Liver (tissue), 3 donors: ENCODE measurements at regions not wholly inside any gene's neighbourhood (a gene's known extent, or its start where the extent isn't known, plus 50 kb on each side); places are given as distances from the start of the nearest gene placed in this dataset.

ENCODE experiments used
- ATF3 ChIP-seq: IDR thresholded peaks from 2 replicates; pipeline ENCODE4 v1.6.1; 2016; ENCODE audit warnings: antibody characterized with exemption
- EGR1 ChIP-seq, 2 donors: IDR thresholded peaks; 2 replicates each; pipeline ENCODE4 v1.6.1; 2016 to 2018; ENCODE audit warnings: antibody characterized with exemption in 2 of 2, low read depth in 2 of 2
- GABPA ChIP-seq, 2 donors: IDR thresholded peaks in 1 of 2; conservative IDR thresholded peaks in 1 of 2; 2 replicates each; pipeline ENCODE4 v1.6.1; 2016; ENCODE audit warnings: antibody characterized with exemption in 2 of 2, mild to moderate bottlenecking in 1 of 2, moderate library complexity in 1 of 2
- HNF4A ChIP-seq, 2 donors: conservative IDR thresholded peaks; 2 replicates each; pipeline ENCODE4 v1.6.1; 2016; ENCODE audit warnings: antibody characterized with exemption in 2 of 2, mild to moderate bottlenecking in 2 of 2
- HNF4G ChIP-seq: IDR thresholded peaks from 2 replicates; pipeline ENCODE4 v1.6.1; 2016; ENCODE audit warnings: antibody characterized with exemption
- JUND ChIP-seq, 2 donors: IDR thresholded peaks; 2 replicates each; pipeline ENCODE4 v1.6.1; 2016; ENCODE audit warnings: antibody characterized with exemption in 2 of 2
- MAX ChIP-seq: IDR thresholded peaks from 2 replicates; pipeline ENCODE4 v1.6.1; 2016; ENCODE audit warnings: antibody characterized with exemption
- NR2F2 ChIP-seq: IDR thresholded peaks from 2 replicates; pipeline ENCODE4 v1.6.1; 2016; ENCODE audit warnings: antibody characterized with exemption
- RAD21 ChIP-seq, 2 donors: IDR thresholded peaks; 2 replicates each; pipeline ENCODE4 v1.6.1; 2016; ENCODE audit warnings: antibody characterized with exemption in 2 of 2, mild to moderate bottlenecking in 2 of 2
- REST ChIP-seq: IDR thresholded peaks from 2 replicates; pipeline ENCODE4 v1.6.1; 2016; ENCODE audit warnings: antibody characterized with exemption, mild to moderate bottlenecking
- RXRA ChIP-seq, 2 donors: IDR thresholded peaks; 2 replicates each; pipeline ENCODE4 v1.6.1; 2017 to 2018; ENCODE audit warnings: antibody characterized with exemption in 2 of 2, mild to moderate bottlenecking in 1 of 2
- TAF1 ChIP-seq: conservative IDR thresholded peaks from 2 replicates; pipeline ENCODE4 v1.6.1; 2016; ENCODE audit warnings: antibody characterized with exemption, mild to moderate bottlenecking
- TF ChIP-seq, protein P1 (sequence below): fragments of 150-350 bp; IDR thresholded peaks from 2 replicates; pipeline ENCODE4 v1.5.1; 2017; ENCODE audit warnings: improper control_type of control experiment, low read depth, low read length; ENCODE audit not compliant: missing input control
- TF ChIP-seq, protein P2 (sequence below): IDR thresholded peaks from 2 replicates; pipeline ENCODE4 v1.6.1; 2016; ENCODE audit warnings: antibody characterized with exemption
- donor health status: healthy.
- donor health status: healthy.

DNA sequence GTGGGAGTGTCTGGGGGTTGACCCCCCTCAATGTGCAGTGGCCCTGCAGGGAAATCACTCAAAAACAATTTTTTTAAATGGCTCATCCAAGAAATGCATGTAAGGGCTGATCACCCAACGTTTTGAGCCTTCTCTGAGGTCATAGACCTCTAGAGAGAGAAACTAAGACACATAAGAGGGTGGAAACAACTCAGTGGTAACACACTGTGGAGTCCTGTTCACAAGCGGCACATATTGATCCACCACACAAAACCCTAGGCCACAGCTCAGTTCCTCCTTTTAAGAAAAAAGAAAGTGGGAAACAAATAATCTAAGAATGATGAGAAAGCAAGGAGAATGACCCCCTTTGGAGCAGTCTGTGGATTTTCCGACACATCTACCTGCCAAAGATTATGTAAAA is 83.0 kb upstream of the METAP2 start:
- TF ChIP-seq TAF1 (no peak), REST (no peak), RAD21 (IDR thresholded peaks at IDR 0.05) (no peak), NR2F2 (no peak), MAX (no peak), RXRA (IDR thresholded peaks at IDR 0.05) (no peak), GABPA (IDR thresholded peaks at IDR 0.05 in 1 of 2, conservative IDR thresholded peaks at IDR 0.05 in 1 of 2) (no peak), ATF3 (no peak), HNF4A (conservative IDR thresholded peaks at IDR 0.05) (no peak), JUND (IDR thresholded peaks at IDR 0.05) (no peak), EGR1 (IDR thresholded peaks at IDR 0.05; ENCODE audit: low read depth in 2 of 2) (no peak), HNF4G (no peak)
- TF ChIP-seq, protein P1, sequence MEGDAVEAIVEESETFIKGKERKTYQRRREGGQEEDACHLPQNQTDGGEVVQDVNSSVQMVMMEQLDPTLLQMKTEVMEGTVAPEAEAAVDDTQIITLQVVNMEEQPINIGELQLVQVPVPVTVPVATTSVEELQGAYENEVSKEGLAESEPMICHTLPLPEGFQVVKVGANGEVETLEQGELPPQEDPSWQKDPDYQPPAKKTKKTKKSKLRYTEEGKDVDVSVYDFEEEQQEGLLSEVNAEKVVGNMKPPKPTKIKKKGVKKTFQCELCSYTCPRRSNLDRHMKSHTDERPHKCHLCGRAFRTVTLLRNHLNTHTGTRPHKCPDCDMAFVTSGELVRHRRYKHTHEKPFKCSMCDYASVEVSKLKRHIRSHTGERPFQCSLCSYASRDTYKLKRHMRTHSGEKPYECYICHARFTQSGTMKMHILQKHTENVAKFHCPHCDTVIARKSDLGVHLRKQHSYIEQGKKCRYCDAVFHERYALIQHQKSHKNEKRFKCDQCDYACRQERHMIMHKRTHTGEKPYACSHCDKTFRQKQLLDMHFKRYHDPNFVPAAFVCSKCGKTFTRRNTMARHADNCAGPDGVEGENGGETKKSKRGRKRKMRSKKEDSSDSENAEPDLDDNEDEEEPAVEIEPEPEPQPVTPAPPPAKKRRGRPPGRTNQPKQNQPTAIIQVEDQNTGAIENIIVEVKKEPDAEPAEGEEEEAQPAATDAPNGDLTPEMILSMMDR: no peak
- TF ChIP-seq, protein P2, sequence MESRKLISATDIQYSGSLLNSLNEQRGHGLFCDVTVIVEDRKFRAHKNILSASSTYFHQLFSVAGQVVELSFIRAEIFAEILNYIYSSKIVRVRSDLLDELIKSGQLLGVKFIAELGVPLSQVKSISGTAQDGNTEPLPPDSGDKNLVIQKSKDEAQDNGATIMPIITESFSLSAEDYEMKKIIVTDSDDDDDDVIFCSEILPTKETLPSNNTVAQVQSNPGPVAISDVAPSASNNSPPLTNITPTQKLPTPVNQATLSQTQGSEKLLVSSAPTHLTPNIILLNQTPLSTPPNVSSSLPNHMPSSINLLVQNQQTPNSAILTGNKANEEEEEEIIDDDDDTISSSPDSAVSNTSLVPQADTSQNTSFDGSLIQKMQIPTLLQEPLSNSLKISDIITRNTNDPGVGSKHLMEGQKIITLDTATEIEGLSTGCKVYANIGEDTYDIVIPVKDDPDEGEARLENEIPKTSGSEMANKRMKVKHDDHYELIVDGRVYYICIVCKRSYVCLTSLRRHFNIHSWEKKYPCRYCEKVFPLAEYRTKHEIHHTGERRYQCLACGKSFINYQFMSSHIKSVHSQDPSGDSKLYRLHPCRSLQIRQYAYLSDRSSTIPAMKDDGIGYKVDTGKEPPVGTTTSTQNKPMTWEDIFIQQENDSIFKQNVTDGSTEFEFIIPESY: no peak
